ENCODE measurements at regions not wholly inside any gene's neighbourhood (a gene's known extent, or its start where the extent isn't known, plus 50 kb on each side); places are given as distances from the start of the nearest gene placed in this dataset.

- no peaks in the 10 kb centered on the region for H3K27me3 ChIP-seq (ENCODE audit: insufficient read depth, low read length, poor library complexity, severe bottlenecking)
- no peak for TF ChIP-seq EZH2phosphoT487 (IDR thresholded peaks at IDR 0.05; ENCODE audit: borderline replicate concordance)
- no peak for TF ChIP-seq CTCF (conservative IDR thresholded peaks at IDR 0.05; ENCODE audit: low read length)
- no peaks in the 10 kb centered on the region for H4K20me1 ChIP-seq (ENCODE audit: insufficient read depth, low read length, poor library complexity, severe bottlenecking)
- no peak overlapping the region for H2AFZ ChIP-seq (ENCODE audit: low read length)
- H3K4me2 ChIP-seq (ENCODE audit: low read depth, low read length, poor library complexity, severe bottlenecking), result no peak overlapping the region
- no peaks in the 10 kb centered on the region for H3K4me1 ChIP-seq (ENCODE audit: insufficient read depth, low read length, poor library complexity, severe bottlenecking)
- H3K4me3 ChIP-seq (ENCODE audit: low read length, poor library complexity, severe bottlenecking), result no peak overlapping the region
- no peaks in the 10 kb centered on the region for H3K79me2 ChIP-seq (ENCODE audit: insufficient read depth, low read length)
- no peak overlapping the region for H3K9ac ChIP-seq (ENCODE audit: low read depth, low read length, poor library complexity, severe bottlenecking)
- no peaks in the 10 kb centered on the region for H3F3A ChIP-seq (ENCODE audit: low read depth)
- H3K9me3 ChIP-seq (ENCODE audit: insufficient read depth, low read depth, low read length), result no peaks in the 10 kb centered on the region
- H3K36me3 ChIP-seq (ENCODE audit: insufficient read depth, low read length), result no peaks in the 10 kb centered on the region
- no peaks in the 10 kb centered on the region for H3K9me2 ChIP-seq (replicated peaks; ENCODE audit: low read depth, low read length)
These were observed 256.8 kb downstream of the OLFM3 start for GRCh38 chr1:101739826-101740330.

DNA sequence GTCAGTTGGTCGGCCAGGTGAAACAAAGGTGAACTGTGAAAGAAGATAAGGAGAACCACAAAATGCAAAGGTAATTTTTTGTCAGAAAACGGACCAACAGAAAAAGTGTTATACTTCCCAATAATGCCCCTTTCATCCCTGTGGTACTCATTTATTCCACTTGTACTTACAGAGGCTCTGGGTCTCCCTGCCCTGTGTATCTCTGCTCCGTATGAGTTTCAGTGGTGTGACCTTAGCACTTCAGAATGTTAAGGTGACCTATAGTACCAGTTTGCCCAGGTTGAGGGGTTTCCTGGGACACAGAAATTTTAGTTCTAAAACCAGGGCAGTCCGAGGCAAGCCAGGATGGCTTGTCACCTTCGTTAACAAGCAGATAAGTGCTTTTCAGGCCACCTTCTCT is 254.8 kb downstream of the OLFM3 start:
- H3K4me1 ChIP-seq (ENCODE audit: insufficient read depth, low read length, poor library complexity, severe bottlenecking), result no peaks in the 10 kb centered on the region
- no peaks in the 10 kb centered on the region for H3K27me3 ChIP-seq (ENCODE audit: insufficient read depth, low read length, poor library complexity, severe bottlenecking)
- H3K9me3 ChIP-seq (ENCODE audit: insufficient read depth, low read depth, low read length), result no peaks in the 10 kb centered on the region

DNA sequence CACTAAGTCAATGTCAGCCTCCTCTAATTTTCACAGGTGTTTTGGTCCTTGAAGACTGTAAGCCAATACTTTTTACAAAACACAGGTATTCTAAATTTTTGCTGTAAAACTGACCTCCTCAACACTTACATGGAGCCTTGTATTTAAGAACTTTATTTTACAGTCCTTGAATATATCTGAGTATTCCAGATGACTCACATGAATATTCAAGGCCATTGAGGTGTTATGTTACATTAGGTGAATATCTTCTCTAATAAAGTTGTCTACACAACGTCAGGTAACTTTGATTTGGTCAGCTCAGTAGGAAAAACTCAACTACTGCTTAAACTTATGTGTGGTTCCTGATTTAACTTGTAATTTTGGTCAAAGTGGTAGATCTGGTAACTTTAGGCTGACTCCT is 254.2 kb downstream of the OLFM3 start:
- H2AFZ ChIP-seq (ENCODE audit: low read length), result no peak overlapping the region

More for the DNA sequence above, 254.8 kb downstream of the OLFM3 start:
- Histone ChIP-seq H3F3A (ENCODE audit: low read depth) (no peaks in the 10 kb centered on the region), H3K4me2 (ENCODE audit: low read depth, low read length, poor library complexity, severe bottlenecking) (no peak overlapping the region), H3K36me3 (ENCODE audit: insufficient read depth, low read length) (no peaks in the 10 kb centered on the region), H3K9ac (ENCODE audit: low read depth, low read length, poor library complexity, severe bottlenecking) (no peak overlapping the region), H4K20me1 (ENCODE audit: insufficient read depth, low read length, poor library complexity, severe bottlenecking) (no peaks in the 10 kb centered on the region), H3K4me3 (ENCODE audit: low read length, poor library complexity, severe bottlenecking) (no peak overlapping the region), H3K79me2 (ENCODE audit: insufficient read depth, low read length) (no peaks in the 10 kb centered on the region), H3K9me2 (replicated peaks; ENCODE audit: low read depth, low read length) (no peaks in the 10 kb centered on the region), H2AFZ (ENCODE audit: low read length) (no peak overlapping the region)
- TF ChIP-seq CTCF (conservative IDR thresholded peaks at IDR 0.05; ENCODE audit: low read length) (no peak), EZH2phosphoT487 (IDR thresholded peaks at IDR 0.05; ENCODE audit: borderline replicate concordance) (no peak)

More for the DNA sequence above, 254.2 kb downstream of the OLFM3 start:
- Histone ChIP-seq H3K4me2 (ENCODE audit: low read depth, low read length, poor library complexity, severe bottlenecking) (no peak overlapping the region), H3K27me3 (ENCODE audit: insufficient read depth, low read length, poor library complexity, severe bottlenecking) (no peaks in the 10 kb centered on the region), H3F3A (ENCODE audit: low read depth) (no peaks in the 10 kb centered on the region), H3K9me2 (replicated peaks; ENCODE audit: low read depth, low read length) (no peaks in the 10 kb centered on the region), H3K79me2 (ENCODE audit: insufficient read depth, low read length) (no peaks in the 10 kb centered on the region), H3K9ac (ENCODE audit: low read depth, low read length, poor library complexity, severe bottlenecking) (no peak overlapping the region), H3K36me3 (ENCODE audit: insufficient read depth, low read length) (no peaks in the 10 kb centered on the region), H3K9me3 (ENCODE audit: insufficient read depth, low read depth, low read length) (no peaks in the 10 kb centered on the region), H3K4me1 (ENCODE audit: insufficient read depth, low read length, poor library complexity, severe bottlenecking) (no peaks in the 10 kb centered on the region), H3K4me3 (ENCODE audit: low read length, poor library complexity, severe bottlenecking) (no peak overlapping the region), H4K20me1 (ENCODE audit: insufficient read depth, low read length, poor library complexity, severe bottlenecking) (no peaks in the 10 kb centered on the region)
- TF ChIP-seq EZH2phosphoT487 (IDR thresholded peaks at IDR 0.05; ENCODE audit: borderline replicate concordance) (no peak), CTCF (conservative IDR thresholded peaks at IDR 0.05; ENCODE audit: low read length) (no peak)

All from Loucy (cell line).